Muscle of leg (tissue), 3 donors: ENCODE measurements at regions not wholly inside any gene's neighbourhood (a gene's known extent, or its start where the extent isn't known, plus 50 kb on each side); places are given as distances from the start of the nearest gene placed in this dataset.

Experiments
- DNase-seq: peaks from one replicate; pipeline ENCODE4 v3.0.0; 2013
- H3K27ac ChIP-seq: one replicate; pipeline ENCODE4 v1.5.1; 2013; ENCODE audit warnings: mild to moderate bottlenecking, low read length, control low read depth
- H3K27me3 ChIP-seq: one replicate; pipeline ENCODE4 v1.6.1; 2013; ENCODE audit warnings: low read length; ENCODE audit not compliant: control insufficient read depth, insufficient read depth
- H3K36me3 ChIP-seq: one replicate; pipeline ENCODE4 v1.6.1; 2013; ENCODE audit warnings: low read length; ENCODE audit not compliant: control insufficient read depth, insufficient read depth
- H3K4me1 ChIP-seq: one replicate; pipeline ENCODE4 v1.6.1; 2013; ENCODE audit warnings: low read length; ENCODE audit not compliant: control insufficient read depth, insufficient read depth
- H3K4me3 ChIP-seq: one replicate; pipeline ENCODE4 v1.5.1; 2013; ENCODE audit warnings: low read length, control low read depth
- H3K9me3 ChIP-seq: replicated peaks from 2 replicates; pipeline ENCODE4 v1.6.1; 2013; ENCODE audit warnings: low read depth, low read length; ENCODE audit not compliant: control insufficient read depth
- WGBS: methylation state at CpG from one replicate; pipeline ENCODE4 v1.1.5; 2013; ENCODE audit warnings: missing lambda C conversion rate; ENCODE audit not compliant: insufficient coverage; 5-methylcytosine and 5-hydroxymethylcytosine counted together

DNA sequence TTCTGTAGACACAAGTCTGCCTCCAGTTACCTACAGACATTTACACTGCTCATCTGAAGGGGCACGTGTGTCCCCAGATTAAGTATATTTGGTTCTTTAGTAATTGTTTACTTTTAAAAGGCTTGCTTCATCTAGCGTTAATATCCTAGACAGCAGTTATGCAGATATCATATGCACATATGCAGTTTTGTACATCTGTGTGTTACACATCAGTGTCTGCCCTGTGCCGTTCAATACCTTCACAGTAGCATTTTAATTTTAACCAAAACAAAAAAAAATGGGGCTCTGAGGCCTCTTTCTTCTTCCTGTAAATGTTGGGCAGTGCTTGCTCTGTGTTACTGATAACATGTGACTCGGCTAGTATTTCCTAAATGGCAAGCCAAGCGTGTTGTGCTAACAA, 331.4 kb upstream of the MGMT start:
- H3K9me3 ChIP-seq = no peaks in the 10 kb centered on the region
- peaks cover 2% of the 10 kb centered on the region for H3K4me1 ChIP-seq
- H3K27ac ChIP-seq = no peak overlapping the region
- peaks cover 2% of the 10 kb centered on the region for H3K27me3 ChIP-seq
- H3K36me3 ChIP-seq = no peaks in the 10 kb centered on the region
- no peak overlapping the region for H3K4me3 ChIP-seq
- 100% methylated on average over 2 of the region's 5 CpGs for WGBS
- DNase-seq = no peak

GRCh38 chr10:129136074-129136473, 331.0 kb upstream of the MGMT start:
- Histone ChIP-seq H3K4me1 (no peaks in the 10 kb centered on the region), H3K4me3 (no peak overlapping the region), H3K36me3 (no peaks in the 10 kb centered on the region), H3K9me3 (no peaks in the 10 kb centered on the region), H3K27ac (no peak overlapping the region), H3K27me3 (no peaks in the 10 kb centered on the region)
- WGBS = 86% methylated on average over 8 of the region's 9 CpGs
- no peak for DNase-seq

GRCh38 chr10:129136951-129137350, 330.1 kb upstream of the MGMT start:
- Histone ChIP-seq H3K36me3 (no peaks in the 10 kb centered on the region), H3K4me3 (no peak overlapping the region), H3K27ac (no peak overlapping the region), H3K4me1 (no peaks in the 10 kb centered on the region), H3K9me3 (no peaks in the 10 kb centered on the region), H3K27me3 (no peaks in the 10 kb centered on the region)
- WGBS = 85% methylated on average over 14 of the region's 19 CpGs
- no peak for DNase-seq

DNA sequence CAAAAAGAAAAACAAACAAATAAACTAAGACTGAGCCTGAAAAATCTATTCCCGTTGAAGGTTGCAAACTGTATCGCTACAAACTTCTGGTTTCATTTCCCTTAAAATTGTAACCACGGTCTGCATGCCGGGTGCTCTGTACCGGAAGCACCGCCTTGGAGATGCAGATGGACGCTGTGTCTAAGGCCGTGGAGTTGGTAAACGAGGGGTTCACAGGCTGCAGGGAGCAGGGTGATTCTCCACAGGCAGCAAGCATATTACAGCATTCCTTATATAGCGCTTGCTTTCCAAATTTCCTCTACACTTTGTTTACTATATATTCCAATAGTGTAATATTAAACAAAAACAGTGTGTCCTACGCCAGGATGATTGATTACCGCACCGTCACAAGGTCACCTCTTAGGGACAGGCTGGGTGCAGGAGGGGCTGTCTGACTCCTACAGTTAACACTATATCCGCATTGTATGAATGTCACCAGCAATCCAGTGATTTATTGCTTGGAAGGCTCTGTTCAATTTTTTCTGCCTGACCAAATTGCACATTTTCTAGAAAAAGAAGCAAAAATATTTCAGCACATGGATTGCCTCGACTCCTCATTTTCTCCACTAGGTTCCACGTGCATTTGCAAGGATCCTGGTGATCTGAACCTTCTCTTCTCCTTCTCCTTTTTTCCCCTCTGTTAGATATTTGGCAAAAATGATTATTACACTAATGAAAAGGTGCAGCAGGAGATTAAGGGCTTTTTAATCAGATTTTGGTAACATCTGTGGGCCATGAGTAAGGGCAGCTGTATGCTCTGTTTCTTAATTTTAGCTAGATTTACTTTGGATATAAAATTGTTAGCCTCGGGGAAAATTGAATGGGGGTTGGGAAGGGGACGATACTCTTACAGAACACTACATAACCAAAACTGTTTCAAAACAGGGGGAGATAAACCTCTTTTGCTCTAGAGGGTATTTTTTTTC, 325.8 kb upstream of the MGMT start:
- Histone ChIP-seq H3K4me3 (no peak overlapping the region), H3K9me3 (no peaks in the 10 kb centered on the region), H3K27ac (peak overlapping the region; percentile 56), H3K27me3 (no peaks in the 10 kb centered on the region), H3K4me1 (no peaks in the 10 kb centered on the region), H3K36me3 (no peaks in the 10 kb centered on the region)
- peak; percentile 76 for DNase-seq
- no CpG with 5 or more reads among the region's 18 CpGs for WGBS

- WGBS = no CpG with 5 or more reads among the region's 1 CpG
- H3K4me3 ChIP-seq = no peak overlapping the region
- H3K27me3 ChIP-seq = no peaks in the 10 kb centered on the region
- H3K27ac ChIP-seq = no peak overlapping the region
- H3K36me3 ChIP-seq = no peaks in the 10 kb centered on the region
- H3K9me3 ChIP-seq = no peaks in the 10 kb centered on the region
- DNase-seq = no peak
- no peaks in the 10 kb centered on the region for H3K4me1 ChIP-seq
Observed at GRCh38 chr10:129151281-129151680, 315.8 kb upstream of the MGMT start.

GRCh38 chr10:129156406-129156805, 310.6 kb upstream of the MGMT start:
- 49% methylated on average over 2 of the region's 2 CpGs for WGBS
- no peaks in the 10 kb centered on the region for H3K36me3 ChIP-seq
- no peak overlapping the region for H3K4me3 ChIP-seq
- H3K27me3 ChIP-seq = no peaks in the 10 kb centered on the region
- H3K9me3 ChIP-seq = peaks cover 6% of the 10 kb centered on the region
- DNase-seq = no peak
- no peaks in the 10 kb centered on the region for H3K4me1 ChIP-seq
- no peak overlapping the region for H3K27ac ChIP-seq

GRCh38 chr10:129157185-129157584, 309.9 kb upstream of the MGMT start:
- Histone ChIP-seq H3K4me1 (no peaks in the 10 kb centered on the region), H3K27ac (no peak overlapping the region), H3K27me3 (no peaks in the 10 kb centered on the region), H3K4me3 (no peak overlapping the region), H3K36me3 (no peaks in the 10 kb centered on the region), H3K9me3 (peaks cover 6% of the 10 kb centered on the region)
- DNase-seq = no peak
- WGBS = 98% methylated on average over 4 of the region's 5 CpGs

DNA sequence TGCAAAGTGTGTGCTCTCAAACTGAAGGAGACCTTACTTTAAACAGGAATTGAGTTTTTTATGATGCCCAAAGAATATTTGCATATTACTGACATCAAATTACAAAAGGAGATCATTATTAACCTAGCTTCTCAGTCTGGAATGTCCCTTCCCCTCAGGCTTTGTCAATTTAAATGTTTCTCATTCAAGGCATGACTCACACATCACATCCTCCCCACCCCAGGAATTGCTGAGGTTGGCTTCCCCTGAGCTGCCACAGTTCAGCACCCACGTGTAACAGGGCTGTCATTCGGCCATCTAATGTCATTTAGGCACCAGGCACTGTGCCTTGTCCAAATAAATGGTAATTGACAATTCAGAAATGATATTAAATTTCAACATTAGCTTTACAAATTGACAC, 305.9 kb upstream of the MGMT start:
- Histone ChIP-seq H3K27ac (no peak overlapping the region), H3K4me3 (no peak overlapping the region), H3K4me1 (no peaks in the 10 kb centered on the region), H3K36me3 (no peaks in the 10 kb centered on the region), H3K27me3 (no peaks in the 10 kb centered on the region), H3K9me3 (peaks cover 6% of the 10 kb centered on the region)
- no peak for DNase-seq
- WGBS = no CpG with 5 or more reads among the region's 2 CpGs

GRCh38 chr10:129163531-129163930, 303.5 kb upstream of the MGMT start:
- H3K36me3 ChIP-seq = no peaks in the 10 kb centered on the region
- no peak overlapping the region for H3K27ac ChIP-seq
- H3K27me3 ChIP-seq = no peaks in the 10 kb centered on the region
- no peak for DNase-seq
- WGBS = 94% methylated on average over 5 of the region's 7 CpGs
- H3K4me3 ChIP-seq = no peak overlapping the region
- H3K4me1 ChIP-seq = no peaks in the 10 kb centered on the region
- H3K9me3 ChIP-seq = peaks cover 3% of the 10 kb centered on the region

GRCh38 chr10:129165076-129165720, 301.8 kb upstream of the MGMT start:
- Histone ChIP-seq H3K4me1 (peaks cover 11% of the 10 kb centered on the region), H3K36me3 (no peaks in the 10 kb centered on the region), H3K4me3 (no peak overlapping the region), H3K27ac (peak overlapping the region; percentile 11), H3K27me3 (no peaks in the 10 kb centered on the region), H3K9me3 (peaks cover 2% of the 10 kb centered on the region)
- peak; percentile 82 for DNase-seq
- 88% methylated on average over 1 of the region's 5 CpGs for WGBS
